ENCODE measurements at regions not wholly inside any gene's neighbourhood (a gene's known extent, or its start where the extent isn't known, plus 50 kb on each side); places are given as distances from the start of the nearest gene placed in this dataset.

GRCh38 chr14:42719391-42719790, 1112.7 kb downstream of the LRFN5 start:
- TF ChIP-seq EZH2phosphoT487 (IDR thresholded peaks at IDR 0.05; ENCODE audit: borderline replicate concordance, low read length): no peak
- no peak for TF ChIP-seq CTCF (IDR thresholded peaks at IDR 0.05; ENCODE audit: low read depth, low read length, poor library complexity, severe bottlenecking)
